GM19467 (cell line): ENCODE measurements at regions not wholly inside any gene's neighbourhood (a gene's known extent, or its start where the extent isn't known, plus 50 kb on each side); places are given as distances from the start of the nearest gene placed in this dataset.
"Not testable (repeated sequence)": the region's sequence is repeated elsewhere in the genome, so short reads cannot be mapped to it uniquely, and the experiment has no call there.

Experiments
- ATAC-seq: cut with Tn5 transposase; IDR thresholded peaks from one replicate; pipeline ENCODE4 v1.9.1; 2021; ENCODE audit warnings: mild to moderate bottlenecking, moderate library complexity; ENCODE audit not compliant: unreplicated experiment

- ATAC-seq: no peak
These were observed 528.3 kb upstream of the ZFP42 start for GRCh38 chr4:187467224-187467623.

- ATAC-seq: no peak
These were observed 525.9 kb upstream of the ZFP42 start for GRCh38 chr4:187469627-187470026.

- ATAC-seq: no peak
These were observed 525.5 kb upstream of the ZFP42 start for GRCh38 chr4:187470061-187470460.

GRCh38 chr4:187474238-187474637 is 521.3 kb upstream of the ZFP42 start:
- no peak for ATAC-seq

- no peak for ATAC-seq
These were observed 519.7 kb upstream of the ZFP42 start for GRCh38 chr4:187475901-187476300.

GRCh38 chr4:187477224-187477623 is 518.3 kb upstream of the ZFP42 start:
- ATAC-seq: no peak

- ATAC-seq: no peak
These were observed 517.1 kb upstream of the ZFP42 start for GRCh38 chr4:187478292-187479140.

DNA sequence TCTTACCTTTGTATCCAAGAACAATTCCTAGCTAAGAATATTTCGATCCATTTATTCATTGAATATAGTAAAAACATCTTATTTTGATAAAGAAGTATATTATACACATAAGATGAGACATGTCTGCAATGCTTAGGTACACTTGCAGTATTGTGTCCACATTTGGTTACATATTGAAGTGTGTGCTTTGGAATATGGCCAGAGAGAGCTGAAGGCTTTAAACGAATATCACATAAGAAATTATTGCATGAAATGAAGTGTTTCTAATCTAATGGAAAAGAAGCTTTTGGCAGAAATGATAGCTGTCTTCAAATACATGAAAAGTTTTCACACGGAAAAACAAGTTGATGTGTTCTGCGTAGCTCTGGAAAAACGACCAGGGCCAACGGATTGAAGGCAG is 516.1 kb upstream of the ZFP42 start:
- no peak for ATAC-seq

DNA sequence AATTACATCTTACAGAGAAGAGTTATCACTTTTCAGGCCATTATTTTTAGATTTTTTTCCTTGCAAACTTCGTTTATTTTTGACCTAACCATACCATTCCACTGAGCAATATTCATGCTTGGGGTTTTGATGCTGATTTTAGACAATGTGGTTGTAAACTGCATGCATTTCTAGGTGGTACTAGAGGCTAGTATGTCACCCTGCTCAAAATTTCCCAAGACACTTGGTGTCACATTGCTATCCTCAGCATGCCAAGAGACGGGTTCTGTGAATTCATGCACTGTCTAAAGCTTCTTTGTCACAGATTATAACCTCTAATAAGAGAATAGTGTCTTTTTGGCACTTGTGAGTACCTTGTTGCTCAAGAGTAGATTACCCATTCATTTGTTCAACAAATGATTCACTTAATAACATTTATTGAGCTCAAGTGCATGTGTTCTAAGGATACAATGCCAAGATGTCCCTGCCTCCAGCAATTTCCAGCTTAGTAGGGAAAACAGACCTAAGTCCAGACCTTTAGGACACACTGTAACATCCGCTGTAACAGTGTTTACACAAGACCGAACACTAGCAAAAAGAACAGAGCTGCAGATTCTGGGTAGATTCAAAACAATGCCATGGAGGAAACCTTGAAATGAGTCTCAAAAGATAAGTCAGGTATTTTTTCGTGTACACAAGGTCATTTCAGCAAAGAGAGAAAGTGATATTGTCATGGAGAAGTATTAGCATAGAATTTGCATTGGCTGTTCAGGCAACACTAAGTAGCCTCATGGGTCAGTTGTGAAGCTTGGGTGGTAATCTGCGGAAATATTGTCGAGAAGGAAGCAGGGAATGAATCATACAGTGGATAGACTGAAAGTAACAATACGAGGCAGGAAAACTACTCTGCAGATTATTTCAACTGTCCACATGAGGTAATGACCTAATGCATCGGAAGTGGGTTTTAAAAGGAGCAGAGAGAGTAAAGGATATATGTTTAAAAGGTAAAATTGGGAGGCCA is 515.1 kb upstream of the ZFP42 start:
- ATAC-seq: no peak

GRCh38 chr4:187484186-187484585 is 511.4 kb upstream of the ZFP42 start:
- no peak for ATAC-seq

DNA sequence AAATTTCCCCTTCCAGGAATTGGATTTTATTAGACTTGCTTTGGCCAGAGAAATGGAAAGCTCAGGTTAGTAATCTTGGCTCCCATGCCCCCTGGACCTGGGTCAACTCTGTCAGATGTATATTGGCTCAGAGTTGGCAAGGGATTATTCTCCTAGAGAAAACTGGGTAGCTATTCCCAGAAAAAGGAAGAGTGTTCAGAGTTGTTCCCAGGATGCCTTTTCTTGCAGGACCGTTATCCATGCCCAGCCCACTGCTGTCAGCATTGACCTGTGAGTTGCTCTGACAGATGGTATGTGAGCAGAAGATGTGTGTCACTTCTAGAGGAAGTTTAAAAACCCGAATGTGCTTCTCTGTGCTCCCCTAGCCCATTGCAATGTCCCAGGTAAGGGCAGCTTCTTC is 509.9 kb upstream of the ZFP42 start:
- no peak for ATAC-seq

DNA sequence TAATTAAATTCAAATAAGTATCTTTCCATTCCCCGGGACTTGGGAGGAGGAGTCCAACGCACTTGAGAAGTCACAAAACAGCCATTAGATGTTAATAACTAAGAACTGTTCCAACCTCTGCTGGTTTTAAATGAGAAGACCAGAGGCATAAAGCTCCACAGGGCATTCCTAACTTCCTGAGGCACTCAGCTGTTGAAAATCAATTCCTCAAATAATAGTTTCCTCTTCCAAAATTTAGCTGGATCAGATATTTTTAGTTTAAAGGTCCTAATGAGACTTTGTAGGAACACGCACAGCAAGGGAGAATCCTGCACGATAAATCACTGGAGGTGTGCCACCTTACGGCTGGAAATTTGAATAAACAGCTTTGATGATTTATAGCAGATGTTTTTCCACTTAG is 504.3 kb upstream of the ZFP42 start:
- ATAC-seq: no peak

DNA sequence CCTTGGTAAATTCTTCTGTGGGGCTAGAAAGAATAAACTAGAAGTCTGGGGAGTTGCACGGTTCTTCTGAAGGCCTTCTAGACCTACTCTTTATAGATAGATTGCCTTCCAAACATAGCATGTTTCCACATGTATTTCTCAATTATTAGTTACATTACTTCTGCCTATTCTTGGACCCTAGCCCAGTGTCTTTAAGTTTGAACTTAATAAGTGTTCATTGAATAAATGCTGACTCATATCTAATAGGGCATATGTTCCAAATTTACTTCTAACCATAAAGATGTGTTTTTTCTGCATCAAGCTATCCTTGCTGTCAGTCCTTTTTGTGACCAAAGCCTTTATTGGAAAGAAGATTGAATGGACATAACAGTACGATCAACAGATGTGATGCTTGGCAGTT is 503.6 kb upstream of the ZFP42 start:
- ATAC-seq: no peak

GRCh38 chr4:187493661-187494060 is 501.9 kb upstream of the ZFP42 start:
- ATAC-seq: no peak

- no peak for ATAC-seq
These were observed 495.6 kb upstream of the ZFP42 start for GRCh38 chr4:187499956-187500355.

DNA sequence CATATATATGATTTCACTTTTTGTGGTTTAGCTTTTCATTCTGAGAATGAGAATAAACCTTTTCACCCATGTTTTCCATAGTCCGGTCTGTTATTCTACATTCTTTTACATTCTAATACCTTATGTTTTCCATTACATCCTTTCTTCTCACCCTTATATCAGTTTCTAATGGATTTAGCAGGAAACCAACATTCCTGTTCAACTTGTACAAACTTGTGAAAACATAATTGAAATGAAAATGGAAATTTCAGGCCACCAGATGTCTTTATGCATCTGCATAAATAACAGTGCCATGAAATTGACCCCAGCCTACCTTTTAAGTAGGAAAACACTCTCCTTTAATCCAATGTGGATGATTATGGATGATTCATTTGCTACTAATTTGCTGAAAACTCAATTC is 494.8 kb upstream of the ZFP42 start:
- ATAC-seq: no peak

GRCh38 chr4:187501731-187502130 is 493.8 kb upstream of the ZFP42 start:
- no peak for ATAC-seq

DNA sequence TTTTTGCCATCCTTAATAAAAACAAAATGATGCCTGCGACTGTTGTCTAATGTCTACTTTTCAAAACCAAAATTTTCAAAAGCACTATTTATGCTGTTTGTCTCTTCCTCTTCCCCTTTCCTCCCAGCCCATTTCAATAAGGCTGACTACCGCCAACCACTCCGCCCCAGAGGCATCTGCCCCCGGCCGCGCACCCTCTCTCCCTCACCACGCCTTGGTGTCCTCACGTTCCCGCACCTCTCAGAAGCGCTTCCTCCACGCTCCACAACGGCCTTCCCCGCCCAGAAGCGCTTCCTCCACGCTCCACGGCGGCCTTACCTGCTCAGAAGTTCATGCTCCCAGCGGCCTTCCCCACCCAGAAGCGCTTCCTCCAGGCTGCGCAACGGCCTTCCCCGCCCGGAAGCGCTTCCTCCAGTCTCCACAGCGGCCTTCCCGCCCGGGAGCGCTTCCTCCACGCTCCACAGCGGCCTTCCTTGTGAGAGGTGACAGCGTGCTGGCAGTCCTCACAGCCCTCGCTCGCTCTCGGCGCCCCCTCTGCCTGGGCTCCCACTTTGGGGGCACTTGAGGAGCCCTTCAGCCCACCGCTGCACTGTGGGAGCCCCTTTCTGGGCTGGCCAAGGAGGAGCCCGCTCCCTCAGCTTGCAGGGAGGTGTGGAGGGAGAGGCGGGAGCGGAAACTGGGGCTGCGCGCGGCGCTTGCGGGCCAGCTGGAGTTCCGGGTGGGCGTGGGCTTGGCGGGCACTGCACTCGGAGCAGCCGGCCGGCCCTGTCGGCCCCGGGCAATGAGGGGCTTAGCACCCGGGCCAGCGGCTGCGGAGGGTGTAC is 490.4 kb upstream of the ZFP42 start:
- ATAC-seq: no peak

GRCh38 chr4:187505798-187506141 is 489.8 kb upstream of the ZFP42 start:
- ATAC-seq: not testable (repeated sequence)

GRCh38 chr4:187516224-187516623 is 479.3 kb upstream of the ZFP42 start:
- ATAC-seq: no peak

GRCh38 chr4:187541666-187542065 is 453.9 kb upstream of the ZFP42 start:
- no peak for ATAC-seq
